ENCODE measurements at regions not wholly inside any gene's neighbourhood (a gene's known extent, or its start where the extent isn't known, plus 50 kb on each side); places are given as distances from the start of the nearest gene placed in this dataset.

GRCh38 chr20:7540018-7540417 lies 400.2 kb downstream of the HAO1 start:
- Mint-ChIP-seq H3K4me3 (no peak overlapping the region), H3K36me3 (no peaks in the 10 kb centered on the region), H3K27ac (no peak overlapping the region), H3K4me1 (ENCODE audit: low read depth in 2 of 2) (peaks cover 0 to 2% of the 10 kb centered on the region in 2 donors), H3K9me3 (peaks cover 18% of the 10 kb centered on the region), H3K27me3 (no peaks in the 10 kb centered on the region)
- no peak for DNase-seq (ENCODE audit: low spot score)
- no peak for ATAC-seq

- ATAC-seq (no peak), DNase-seq (ENCODE audit: low spot score) (no peak)
- H3K36me3 Mint-ChIP-seq: no peaks in the 10 kb centered on the region
- peaks cover 0 to 2% of the 10 kb centered on the region in 2 donors for H3K4me1 Mint-ChIP-seq (ENCODE audit: low read depth in 2 of 2)
- H3K27ac Mint-ChIP-seq: no peak overlapping the region
- peaks cover 18% of the 10 kb centered on the region for H3K9me3 Mint-ChIP-seq
- no peaks in the 10 kb centered on the region for H3K27me3 Mint-ChIP-seq
- no peak overlapping the region for H3K4me3 Mint-ChIP-seq
Measured at GRCh38 chr20:7540923-7541322, 399.3 kb downstream of the HAO1 start.

GRCh38 chr20:7571101-7571500 lies 369.2 kb downstream of the HAO1 start:
- Mint-ChIP-seq H3K27me3 (no peaks in the 10 kb centered on the region), H3K4me3 (no peak overlapping the region), H3K9me3 (peaks cover 5% of the 10 kb centered on the region), H3K4me1 (ENCODE audit: low read depth in 2 of 2) (no peaks in the 10 kb centered on the region), H3K36me3 (no peaks in the 10 kb centered on the region), H3K27ac (no peak overlapping the region)
- DNase-seq (ENCODE audit: low spot score) (no peak), ATAC-seq (no peak)

- Mint-ChIP-seq H3K9me3 (peaks cover 7% of the 10 kb centered on the region), H3K36me3 (no peaks in the 10 kb centered on the region), H3K4me3 (no peak overlapping the region), H3K27ac (no peak overlapping the region), H3K27me3 (no peaks in the 10 kb centered on the region), H3K4me1 (ENCODE audit: low read depth in 2 of 2) (no peaks in the 10 kb centered on the region)
- DNase-seq (ENCODE audit: low spot score): no peak
- no peak for ATAC-seq
Measured at GRCh38 chr20:7571521-7572055, 368.7 kb downstream of the HAO1 start.

- Mint-ChIP-seq H3K9me3 (peaks cover 3% of the 10 kb centered on the region), H3K4me1 (ENCODE audit: low read depth in 2 of 2) (no peaks in the 10 kb centered on the region), H3K27ac (no peak overlapping the region), H3K36me3 (no peaks in the 10 kb centered on the region), H3K27me3 (no peaks in the 10 kb centered on the region), H3K4me3 (no peak overlapping the region)
- DNase-seq (ENCODE audit: low spot score) (no peak), ATAC-seq (no peak)
Measured at GRCh38 chr20:7579888-7580287, 360.4 kb downstream of the HAO1 start.

- ATAC-seq (no peak), DNase-seq (ENCODE audit: low spot score) (no peak)
- H3K27me3 Mint-ChIP-seq: no peaks in the 10 kb centered on the region
- no peak overlapping the region for H3K27ac Mint-ChIP-seq
- peaks cover 2% of the 10 kb centered on the region for H3K9me3 Mint-ChIP-seq
- no peak overlapping the region for H3K4me3 Mint-ChIP-seq
- no peaks in the 10 kb centered on the region for H3K4me1 Mint-ChIP-seq (ENCODE audit: low read depth in 2 of 2)
- no peaks in the 10 kb centered on the region for H3K36me3 Mint-ChIP-seq
Measured at GRCh38 chr20:7585126-7585679, 355.1 kb downstream of the HAO1 start.

- no peak for ATAC-seq
- peaks cover 2% of the 10 kb centered on the region for H3K9me3 Mint-ChIP-seq
- DNase-seq (ENCODE audit: low spot score): no peak
Measured at GRCh38 chr20:7586481-7586880, 353.8 kb downstream of the HAO1 start.

GRCh38 chr20:7589164-7589563 lies 351.1 kb downstream of the HAO1 start:
- H3K4me3 Mint-ChIP-seq: no peak overlapping the region
- no peaks in the 10 kb centered on the region for H3K36me3 Mint-ChIP-seq

More at GRCh38 chr20:7586481-7586880, 353.8 kb downstream of the HAO1 start:
- Mint-ChIP-seq H3K27ac (no peak overlapping the region), H3K36me3 (no peaks in the 10 kb centered on the region), H3K4me1 (ENCODE audit: low read depth in 2 of 2) (no peaks in the 10 kb centered on the region), H3K27me3 (no peaks in the 10 kb centered on the region), H3K4me3 (no peak overlapping the region)

GRCh38 chr20:7596541-7596940 lies 343.7 kb downstream of the HAO1 start:
- ATAC-seq (no peak), DNase-seq (ENCODE audit: low spot score) (no peak)
- Mint-ChIP-seq H3K27me3 (no peaks in the 10 kb centered on the region), H3K4me1 (ENCODE audit: low read depth in 2 of 2) (no peaks in the 10 kb centered on the region), H3K27ac (no peak overlapping the region), H3K36me3 (no peaks in the 10 kb centered on the region), H3K4me3 (no peak overlapping the region), H3K9me3 (peaks cover 3% of the 10 kb centered on the region)

More at GRCh38 chr20:7589164-7589563, 351.1 kb downstream of the HAO1 start:
- no peaks in the 10 kb centered on the region for H3K4me1 Mint-ChIP-seq (ENCODE audit: low read depth in 2 of 2)
- H3K27me3 Mint-ChIP-seq: no peaks in the 10 kb centered on the region
- DNase-seq (ENCODE audit: low spot score): no peak
- H3K9me3 Mint-ChIP-seq: peaks cover 2% of the 10 kb centered on the region
- no peak overlapping the region for H3K27ac Mint-ChIP-seq
- ATAC-seq: no peak

- DNase-seq (ENCODE audit: low spot score) (no peak), ATAC-seq (no peak)
- H3K27ac Mint-ChIP-seq: no peak overlapping the region
- H3K4me1 Mint-ChIP-seq (ENCODE audit: low read depth in 2 of 2): no peaks in the 10 kb centered on the region
- no peaks in the 10 kb centered on the region for H3K36me3 Mint-ChIP-seq
- H3K9me3 Mint-ChIP-seq: peaks cover 16% of the 10 kb centered on the region
- no peak overlapping the region for H3K4me3 Mint-ChIP-seq
- H3K27me3 Mint-ChIP-seq: no peaks in the 10 kb centered on the region
Measured at GRCh38 chr20:7601431-7601830, 338.8 kb downstream of the HAO1 start.

GRCh38 chr20:7606941-7607340 lies 333.3 kb downstream of the HAO1 start:
- no peak for ATAC-seq
- Mint-ChIP-seq H3K4me3 (no peak overlapping the region), H3K36me3 (no peaks in the 10 kb centered on the region)

GRCh38 chr20:7608250-7608649 lies 332.0 kb downstream of the HAO1 start:
- no peak overlapping the region for H3K4me3 Mint-ChIP-seq
- no peaks in the 10 kb centered on the region for H3K36me3 Mint-ChIP-seq
- H3K27ac Mint-ChIP-seq: no peak overlapping the region
- peaks cover 12% of the 10 kb centered on the region for H3K9me3 Mint-ChIP-seq
- ATAC-seq (no peak), DNase-seq (ENCODE audit: low spot score) (no peak)
- no peaks in the 10 kb centered on the region for H3K27me3 Mint-ChIP-seq
- no peaks in the 10 kb centered on the region for H3K4me1 Mint-ChIP-seq (ENCODE audit: low read depth in 2 of 2)

More at GRCh38 chr20:7606941-7607340, 333.3 kb downstream of the HAO1 start:
- Mint-ChIP-seq H3K27me3 (no peaks in the 10 kb centered on the region), H3K27ac (no peak overlapping the region), H3K4me1 (ENCODE audit: low read depth in 2 of 2) (no peaks in the 10 kb centered on the region), H3K9me3 (peaks cover 12% of the 10 kb centered on the region)
- DNase-seq (ENCODE audit: low spot score): no peak

GRCh38 chr20:7609251-7609650 lies 331.0 kb downstream of the HAO1 start:
- ATAC-seq: no peak
- peaks cover 12% of the 10 kb centered on the region for H3K9me3 Mint-ChIP-seq
- no peaks in the 10 kb centered on the region for H3K27me3 Mint-ChIP-seq
- H3K36me3 Mint-ChIP-seq: no peaks in the 10 kb centered on the region
- H3K27ac Mint-ChIP-seq: no peak overlapping the region
- no peak for DNase-seq (ENCODE audit: low spot score)
- no peaks in the 10 kb centered on the region for H3K4me1 Mint-ChIP-seq (ENCODE audit: low read depth in 2 of 2)
- H3K4me3 Mint-ChIP-seq: no peak overlapping the region

- no peaks in the 10 kb centered on the region for H3K4me1 Mint-ChIP-seq (ENCODE audit: low read depth in 2 of 2)
- H3K4me3 Mint-ChIP-seq: no peak overlapping the region
- no peaks in the 10 kb centered on the region for H3K27me3 Mint-ChIP-seq
- no peak for DNase-seq (ENCODE audit: low spot score)
- H3K9me3 Mint-ChIP-seq: peaks cover 7% of the 10 kb centered on the region
- no peak overlapping the region for H3K27ac Mint-ChIP-seq
- ATAC-seq: no peak
- no peaks in the 10 kb centered on the region for H3K36me3 Mint-ChIP-seq
Measured at GRCh38 chr20:7610681-7611080, 329.6 kb downstream of the HAO1 start.

- ATAC-seq (no peak), DNase-seq (ENCODE audit: low spot score) (no peak)
- H3K36me3 Mint-ChIP-seq: no peaks in the 10 kb centered on the region
- H3K9me3 Mint-ChIP-seq: peaks cover 5% of the 10 kb centered on the region
- no peak overlapping the region for H3K27ac Mint-ChIP-seq
- H3K27me3 Mint-ChIP-seq: no peaks in the 10 kb centered on the region
- H3K4me1 Mint-ChIP-seq (ENCODE audit: low read depth in 2 of 2): no peaks in the 10 kb centered on the region
- no peak overlapping the region for H3K4me3 Mint-ChIP-seq
Measured at GRCh38 chr20:7617797-7618196, 322.5 kb downstream of the HAO1 start.

Measured in natural killer cell treated with Interleukin-12 subunit alpha and Interleukin-12 subunit beta and Interleukin-15 and Interleukin-18, amount 100 ng/mL, for 72 hours (primary cell).